K562 (cell line): ENCODE measurements at regions not wholly inside any gene's neighbourhood (a gene's known extent, or its start where the extent isn't known, plus 50 kb on each side); places are given as distances from the start of the nearest gene placed in this dataset.
A peak's percentile ranks its signal among the peaks of the same experiment; 100 is the strongest.

Experiments
- ATAC-seq: fragments of 200-7000 bp; cut with Tn5 transposase; 3 replicates; pipeline ENCODE4 v1.9.1; 2020; ENCODE audit warnings: moderate library complexity
- BruUV-seq: library from RNA; stranded (reverse); fragments of 400-500 nt; replicated peaks from 2 replicates; lab custom pipeline; 2021; lab: Mats Ljungman, UMichigan
- CTCF ChIA-PET: fragments of 300-600 bp; formaldehyde crosslinking; extraction: SDS; loops from one replicate; lab custom pipeline; 2021; ENCODE audit warnings: low intra/inter-chr PET ratio; lab: Yijun Ruan, JAX
- POLR2A ChIA-PET: fragments of 300-600, 350-650 bp; sonication (Branson Sonifier 250); formaldehyde crosslinking; extraction: SDS; loops from one replicate; lab custom pipeline; 2021; ENCODE audit warnings: antibody characterized with exemption, inconsistent platforms; lab: Yijun Ruan, JAX
- DNase-seq, 4 experiments: peaks; one replicate each; pipeline versions ENCODE4 v3.0.0 to v3.0.0-alpha.2; 2011 to 2018; ENCODE audit warnings: low spot score in 3 of 4, mixed read lengths in 3 of 4; ENCODE audit errors: extremely low read depth in 1 of 4
- FAIRE-seq: peaks from 2 replicates; lab custom pipeline; 2011; peaks lifted over from hg19 to GRCh38; lab: Jason Lieb, UNC
- H2AFZ ChIP-seq: 2 replicates; pipeline ENCODE4 v1.6.0; 2011; ENCODE audit warnings: low read depth, low read length, control low read depth, inconsistent platforms
- H3K27ac ChIP-seq: fragments of 200-600 bp; 3 replicates; pipeline ENCODE4 v1.8.0; 2011; ENCODE audit warnings: low read depth, mild to moderate bottlenecking, control low read depth, inconsistent platforms, low read length, moderate library complexity, mixed read lengths; ENCODE audit errors: extremely low read depth
- H3K27me3 ChIP-seq, 2 experiments: fragments of 300-600 bp in 1 of 2; 2 replicates in 1 of 2; 3 replicates in 1 of 2; pipeline versions ENCODE4 v1.6.0 to v1.8.0; 2011; ENCODE audit warnings: inconsistent platforms in 2 of 2, low read length in 2 of 2, mild to moderate bottlenecking in 1 of 2, mixed read lengths in 1 of 2, moderate library complexity in 1 of 2; ENCODE audit not compliant: control insufficient read depth in 2 of 2, insufficient read depth in 2 of 2
- H3K36me3 ChIP-seq: fragments of 300-600 bp; 3 replicates; pipeline ENCODE4 v1.8.0; 2011; ENCODE audit warnings: mild to moderate bottlenecking, low read length, inconsistent platforms; ENCODE audit not compliant: control insufficient read depth, insufficient read depth
- H3K4me1 ChIP-seq, 2 experiments: fragments of 200-600 bp in 1 of 2; replicated peaks in 1 of 2; 2 replicates in 1 of 2; 3 replicates in 1 of 2; pipeline versions ENCODE4 v1.5.1 to v1.8.0; 2011; ENCODE audit warnings: inconsistent platforms in 2 of 2, low read length in 2 of 2, mild to moderate bottlenecking in 1 of 2, mixed read lengths in 1 of 2, moderate library complexity in 1 of 2; ENCODE audit not compliant: control insufficient read depth in 2 of 2, insufficient read depth in 2 of 2
- H3K4me2 ChIP-seq: 2 replicates; pipeline ENCODE4 v1.6.1; 2011; ENCODE audit warnings: low read length, control low read depth, inconsistent platforms, mixed read lengths; ENCODE audit not compliant: insufficient read depth
- H3K4me3 ChIP-seq: fragments of 200-600 bp; sonication (generic), shearing (Covaris generic); 2 replicates; pipeline ENCODE4 v1.5.1; 2016; ENCODE audit warnings: control low read depth, inconsistent platforms
- H3K79me2 ChIP-seq: fragments of 200-600 bp; 3 replicates; pipeline ENCODE4 v1.8.0; 2011; ENCODE audit warnings: low read length, inconsistent platforms; ENCODE audit not compliant: control insufficient read depth, insufficient read depth
- H3K9ac ChIP-seq, 2 experiments: 2 replicates each; pipeline versions ENCODE4 v1.6.0 to v1.6.1; 2011; ENCODE audit warnings: low read depth in 2 of 2, low read length in 2 of 2, control low read depth in 1 of 2, inconsistent platforms in 1 of 2, mild to moderate bottlenecking in 1 of 2, mixed read lengths in 1 of 2; ENCODE audit not compliant: insufficient read depth in 1 of 2
- H3K9me1 ChIP-seq: one replicate; pipeline ENCODE4 v1.6.0; 2011; ENCODE audit warnings: inconsistent platforms, mild to moderate bottlenecking, low read length, moderate library complexity; ENCODE audit not compliant: control insufficient read depth, insufficient read depth
- H3K9me3 ChIP-seq: replicated peaks from 2 replicates; pipeline ENCODE4 v1.5.1; 2011; ENCODE audit warnings: low read depth, low read length, inconsistent platforms; ENCODE audit not compliant: control insufficient read depth, insufficient read depth
- H4K20me1 ChIP-seq: replicated peaks from 2 replicates; pipeline ENCODE4 v1.6.1; 2011; ENCODE audit warnings: low read length, inconsistent platforms, mixed read lengths; ENCODE audit not compliant: control insufficient read depth, insufficient read depth
- FOXK1 ChIP-seq: sonication (generic); formaldehyde crosslinking; IDR thresholded peaks from 2 replicates; pipeline ENCODE4 v1.8.0; 2022; ENCODE audit warnings: missing genetic modification reagents, mild to moderate bottlenecking, borderline replicate concordance
- KDM4B ChIP-seq, 2 experiments: fragments of 450-650 bp in 1 of 2; sonication (generic) in 1 of 2; IDR thresholded peaks; 2 replicates each; pipeline ENCODE4 v1.6.1; 2016 to 2017; ENCODE audit warnings: borderline replicate concordance in 2 of 2, antibody characterized with exemption in 1 of 2, low read depth in 1 of 2, mild to moderate bottlenecking in 1 of 2
- MCM5 ChIP-seq: fragments of 450-650 bp; IDR thresholded peaks from 2 replicates; pipeline ENCODE4 v1.6.1; 2016; ENCODE audit warnings: low read depth
- MEF2A ChIP-seq: IDR thresholded peaks from 2 replicates; pipeline ENCODE4 v1.6.1; 2011; ENCODE audit warnings: low read depth, mild to moderate bottlenecking, low read length, moderate library complexity; ENCODE audit not compliant: control insufficient read depth
- MTF1 ChIP-seq: fragments of 250-450 bp; sonication (Bioruptor Pico); IDR thresholded peaks from 2 replicates; pipeline ENCODE4 v1.9.0; 2021; ENCODE audit warnings: moderate library complexity, mild to moderate bottlenecking, inconsistent platforms, borderline replicate concordance
- ZBTB7A ChIP-seq: IDR thresholded peaks from 2 replicates; pipeline ENCODE4 v1.6.1; 2011; ENCODE audit warnings: low read depth, mild to moderate bottlenecking, low read length, moderate library complexity, borderline replicate concordance; ENCODE audit not compliant: control insufficient read depth
- ZNF143 ChIP-seq: sonication (generic); formaldehyde crosslinking; IDR thresholded peaks from 2 replicates; pipeline ENCODE4 v1.9.0; 2022; ENCODE audit warnings: mild to moderate bottlenecking, missing genetic modification reagents
- ZNF707 ChIP-seq: fragments of 250-450 bp; sonication (Bioruptor Pico); conservative IDR thresholded peaks from 2 replicates; pipeline ENCODE4 v1.8.0; 2022; ENCODE audit warnings: inconsistent platforms, mild to moderate bottlenecking, moderate library complexity
- ZNF717 ChIP-seq: fragments of 250-450 bp; sonication (Bioruptor Pico); IDR thresholded peaks from 2 replicates; pipeline ENCODE4 v1.5.0; 2021
- in situ Hi-C: fragments of 300-500 bp; cut with MboI; formaldehyde crosslinking; loops from 4 replicates; pipeline ENCODE4 v1.15.0; 2018; ENCODE audit warnings: inconsistent platforms, mixed read lengths
- intact Hi-C: fragments of 100-400 bp; cut with micrococcal nuclease; formaldehyde crosslinking; loops from 2 replicates; pipeline ENCODE4 v1.14.2; 2022

DNA sequence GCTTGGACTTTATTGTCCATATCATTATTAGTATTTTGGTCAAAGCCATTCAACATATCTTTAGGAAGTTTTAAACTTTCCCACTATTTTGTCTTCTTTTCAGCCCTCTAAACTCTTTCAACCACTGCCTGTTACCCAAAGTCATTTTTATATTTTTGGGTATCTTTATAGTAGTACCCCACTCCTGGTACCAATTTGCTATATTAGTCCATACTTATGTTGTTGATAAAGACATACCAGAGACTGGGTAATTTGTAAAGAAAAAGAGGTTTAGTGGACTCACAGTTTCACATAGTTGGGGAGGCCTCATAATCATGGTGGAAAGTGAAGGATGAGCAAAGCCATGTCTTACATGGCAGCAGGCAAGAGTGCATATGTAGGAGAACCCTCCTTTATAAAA is 271.4 kb downstream of the KLHL4 start:
- H3K79me2 ChIP-seq, result no peaks in the 10 kb centered on the region
- in situ Hi-C loops, result no loop called here
- no peaks in the 10 kb centered on the region for H3K9me1 ChIP-seq
- TF ChIP-seq MEF2A (no peak), MTF1 (CRISPR knock-in tag) (no peak), FOXK1 (CRISPR knock-in tag) (no peak), ZBTB7A (no peak), ZNF717 (CRISPR knock-in tag) (no peak), MCM5 (no peak), ZNF707 (CRISPR knock-in tag) (peak; percentile 65), ZNF143 (CRISPR knock-in tag) (no peak), KDM4B (IDR thresholded peaks at IDR 0.05; ENCODE audit: borderline replicate concordance in 2 of 2, low read depth in 1 of 2) (no peak)
- no peak for FAIRE-seq
- no peaks in the 10 kb centered on the region for H3K36me3 ChIP-seq
- CTCF ChIA-PET, result no interaction called here
- no peaks in the 10 kb centered on the region for H4K20me1 ChIP-seq
- H3K4me1 ChIP-seq, result no peaks in the 10 kb centered on the region
- no peak for ATAC-seq
- H3K9ac ChIP-seq, result no peak overlapping the region
- POLR2A ChIA-PET, result no interaction called here
- H3K4me2 ChIP-seq, result no peak overlapping the region
- H3K4me3 ChIP-seq, result no peak overlapping the region
- no peaks in the 10 kb centered on the region for H3K27me3 ChIP-seq
- BruUV-seq, result no TSS peak
- intact Hi-C loops, result no loop called here
- H3K27ac ChIP-seq, result no peak overlapping the region
- no peak overlapping the region for H2AFZ ChIP-seq
- no peak for DNase-seq
- no peaks in the 10 kb centered on the region for H3K9me3 ChIP-seq
